Mucosa of descending colon (tissue), 3 donors: ENCODE measurements at regions not wholly inside any gene's neighbourhood (a gene's known extent, or its start where the extent isn't known, plus 50 kb on each side); places are given as distances from the start of the nearest gene placed in this dataset.

ENCODE experiments used
- ATAC-seq: fragments of 200-7000 bp; cut with Tn5 transposase; one replicate; pipeline ENCODE4 v1.9.1; 2020; ENCODE audit warnings: mild to moderate bottlenecking, moderate library complexity
- DNase-seq, 3 donors: peaks; one replicate each; pipeline ENCODE4 v3.0.0-alpha.2; 2020
- H3K36me3 ChIP-seq: fragments of 200-600 bp; one replicate; pipeline ENCODE4 v1.8.0; 2021; ENCODE audit warnings: low read depth, mild to moderate bottlenecking
- H3K4me1 ChIP-seq: fragments of 200-600 bp; one replicate; pipeline ENCODE4 v1.8.0; 2021; ENCODE audit warnings: low read depth, mild to moderate bottlenecking
- H3K4me3 ChIP-seq: fragments of 200-600 bp; one replicate; pipeline ENCODE4 v1.8.0; 2021; ENCODE audit warnings: mild to moderate bottlenecking
- H3K9me3 ChIP-seq: fragments of 200-600 bp; one replicate; pipeline ENCODE4 v1.8.0; 2021; ENCODE audit warnings: mild to moderate bottlenecking
- CTCF ChIP-seq: fragments of 200-600 bp; IDR thresholded peaks from one replicate; pipeline ENCODE4 v1.8.0; 2022; ENCODE audit warnings: antibody characterized with exemption, mild to moderate bottlenecking
- intact Hi-C, 2 donors: fragments of 100-400 bp; cut with DNase I in 1 of 2; cut with micrococcal nuclease in 1 of 2; formaldehyde crosslinking; loops; one replicate each; pipeline versions ENCODE4 v1.11.0 to v1.11.1; 2022; cut with DNase I, micrococcal nuclease
- donor health status: DM: no; HTN: no; CAD: no; lungs with moderate emphysema.
- donor health status: DM: no; HTN: no; CAD: no.
- donor health status: DM: no; HTN: yes; CAD: no.

GRCh38 chr3:76754247-76754646 lies 285.7 kb upstream of the ROBO2 start:
- Histone ChIP-seq H3K9me3 (no peaks in the 10 kb centered on the region), H3K4me1 (no peaks in the 10 kb centered on the region), H3K4me3 (no peak overlapping the region), H3K36me3 (no peaks in the 10 kb centered on the region)
- no peak for DNase-seq
- intact Hi-C loops, result no loop called here
- TF ChIP-seq CTCF, result no peak
- ATAC-seq, result no peak

- Histone ChIP-seq H3K9me3 (no peaks in the 10 kb centered on the region), H3K4me3 (no peak overlapping the region), H3K36me3 (no peaks in the 10 kb centered on the region), H3K4me1 (no peaks in the 10 kb centered on the region)
- peak; percentile 97 for ATAC-seq
- peak; percentile 34 to 79 (median 41) for DNase-seq
- no peak for TF ChIP-seq CTCF
- intact Hi-C loops, result no loop called here
Measured at GRCh38 chr3:76756577-76756976, 283.3 kb upstream of the ROBO2 start.

DNA sequence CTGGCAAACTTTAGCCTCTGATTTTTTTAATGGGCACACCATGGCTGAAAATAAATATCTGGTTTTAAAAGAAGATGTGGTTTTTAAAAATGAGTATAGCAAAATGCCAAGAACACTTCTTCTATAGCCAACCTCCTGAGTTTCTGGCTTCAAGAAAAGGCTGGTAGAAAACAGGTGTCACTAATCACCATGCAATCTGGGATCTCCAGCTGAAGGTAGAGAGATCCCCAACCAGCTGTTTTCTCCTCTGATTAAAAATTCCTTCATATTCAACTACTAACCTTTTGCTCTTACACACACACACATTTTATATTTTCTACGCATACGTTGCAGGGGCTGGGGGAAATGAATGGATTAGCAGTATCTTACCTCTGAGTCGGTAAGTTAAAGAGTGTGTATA lies 279.6 kb upstream of the ROBO2 start:
- DNase-seq (no peak), ATAC-seq (no peak)
- intact Hi-C loops, result no loop called here
- TF ChIP-seq CTCF, result no peak
- no peaks in the 10 kb centered on the region for H3K36me3 ChIP-seq
- H3K4me1 ChIP-seq, result no peaks in the 10 kb centered on the region
- no peak overlapping the region for H3K4me3 ChIP-seq
- H3K9me3 ChIP-seq, result no peaks in the 10 kb centered on the region

DNA sequence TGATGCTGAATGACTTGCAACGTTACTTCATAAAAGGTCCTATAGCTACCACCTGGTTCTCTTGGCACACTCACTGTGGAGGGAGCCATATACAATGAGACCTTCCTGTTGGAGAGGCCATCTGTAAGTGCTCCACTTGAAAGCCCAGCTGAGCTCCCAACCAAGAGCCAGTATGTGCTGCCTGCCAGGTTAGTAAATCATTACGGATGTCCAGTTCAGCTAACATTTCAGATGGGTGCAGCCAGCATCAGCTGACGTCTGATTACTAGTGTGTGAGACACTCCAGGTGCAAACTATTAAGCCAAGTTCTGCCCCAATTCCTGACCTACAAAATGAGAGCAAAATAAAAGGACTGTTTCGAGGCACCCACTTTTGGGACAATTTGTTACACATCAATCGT lies 274.4 kb upstream of the ROBO2 start:
- H3K36me3 ChIP-seq, result no peaks in the 10 kb centered on the region
- intact Hi-C loops, result no loop called here
- H3K4me3 ChIP-seq, result no peak overlapping the region
- no peaks in the 10 kb centered on the region for H3K4me1 ChIP-seq
- no peaks in the 10 kb centered on the region for H3K9me3 ChIP-seq
- TF ChIP-seq CTCF, result no peak
- no peak for DNase-seq
- ATAC-seq, result no peak

DNA sequence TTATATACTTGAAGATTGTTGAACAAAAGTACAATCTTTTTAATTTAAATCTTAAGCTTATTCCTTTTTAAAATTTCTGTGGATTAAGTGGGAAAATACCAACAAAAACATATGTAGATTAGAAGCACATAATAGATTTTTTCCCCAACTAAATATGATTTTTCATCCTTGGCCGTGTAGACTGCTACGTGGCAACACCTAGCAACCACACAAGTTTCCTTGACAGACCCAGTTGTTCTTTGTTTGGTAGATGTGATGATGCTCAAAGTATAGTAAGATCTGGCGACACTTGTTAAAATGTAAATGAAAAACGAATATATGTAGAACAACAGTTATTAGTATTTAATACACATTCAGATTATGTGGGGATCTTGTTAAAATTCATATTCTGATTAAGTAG lies 271.0 kb upstream of the ROBO2 start:
- Histone ChIP-seq H3K9me3 (no peaks in the 10 kb centered on the region), H3K4me3 (no peak overlapping the region), H3K36me3 (no peaks in the 10 kb centered on the region), H3K4me1 (no peaks in the 10 kb centered on the region)
- ATAC-seq (no peak), DNase-seq (no peak)
- intact Hi-C loops, result no loop called here
- TF ChIP-seq CTCF, result no peak

GRCh38 chr3:76776927-76777326 lies 263.0 kb upstream of the ROBO2 start:
- intact Hi-C loops, result no loop called here
- ATAC-seq, result no peak
- no peak overlapping the region for H3K4me3 ChIP-seq

More at GRCh38 chr3:76776927-76777326, 263.0 kb upstream of the ROBO2 start:
- DNase-seq, result no peak
- H3K36me3 ChIP-seq, result no peaks in the 10 kb centered on the region
- TF ChIP-seq CTCF, result no peak
- H3K4me1 ChIP-seq, result no peaks in the 10 kb centered on the region
- no peaks in the 10 kb centered on the region for H3K9me3 ChIP-seq
